Middle frontal gyrus (tissue), 1 donor: ENCODE measurements at regions not wholly inside any gene's neighbourhood (a gene's known extent, or its start where the extent isn't known, plus 50 kb on each side); places are given as distances from the start of the nearest gene placed in this dataset.
"Not testable (repeated sequence)": the region's sequence is repeated elsewhere in the genome, so short reads cannot be mapped to it uniquely, and the experiment has no call there.

Source experiments
- DNase-seq: peaks from one replicate; pipeline ENCODE4 v3.0.0-alpha.2; 2015; ENCODE audit warnings: low spot score; ENCODE audit errors: extremely low spot score

DNA sequence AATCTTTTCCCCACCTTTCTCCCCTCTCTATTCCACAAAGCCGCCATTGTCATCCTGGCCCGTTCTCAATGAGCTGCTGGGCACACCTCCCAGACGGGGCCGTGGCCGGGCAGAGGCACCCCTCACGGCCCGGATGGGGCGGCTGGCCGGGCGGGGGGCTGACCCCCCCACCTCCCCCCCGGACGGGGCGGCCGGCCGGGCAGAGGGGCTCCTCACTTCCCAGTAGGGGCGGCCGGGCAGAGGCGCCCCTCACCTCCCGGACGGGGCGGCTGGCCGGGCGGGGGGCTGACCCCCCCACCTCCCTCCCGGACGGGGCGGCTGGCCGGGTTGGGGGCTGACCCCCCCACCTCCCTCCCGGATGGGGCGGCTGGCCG lies 85.6 kb downstream of the OR2B2 start:
- DNase-seq: not testable (repeated sequence)

DNA sequence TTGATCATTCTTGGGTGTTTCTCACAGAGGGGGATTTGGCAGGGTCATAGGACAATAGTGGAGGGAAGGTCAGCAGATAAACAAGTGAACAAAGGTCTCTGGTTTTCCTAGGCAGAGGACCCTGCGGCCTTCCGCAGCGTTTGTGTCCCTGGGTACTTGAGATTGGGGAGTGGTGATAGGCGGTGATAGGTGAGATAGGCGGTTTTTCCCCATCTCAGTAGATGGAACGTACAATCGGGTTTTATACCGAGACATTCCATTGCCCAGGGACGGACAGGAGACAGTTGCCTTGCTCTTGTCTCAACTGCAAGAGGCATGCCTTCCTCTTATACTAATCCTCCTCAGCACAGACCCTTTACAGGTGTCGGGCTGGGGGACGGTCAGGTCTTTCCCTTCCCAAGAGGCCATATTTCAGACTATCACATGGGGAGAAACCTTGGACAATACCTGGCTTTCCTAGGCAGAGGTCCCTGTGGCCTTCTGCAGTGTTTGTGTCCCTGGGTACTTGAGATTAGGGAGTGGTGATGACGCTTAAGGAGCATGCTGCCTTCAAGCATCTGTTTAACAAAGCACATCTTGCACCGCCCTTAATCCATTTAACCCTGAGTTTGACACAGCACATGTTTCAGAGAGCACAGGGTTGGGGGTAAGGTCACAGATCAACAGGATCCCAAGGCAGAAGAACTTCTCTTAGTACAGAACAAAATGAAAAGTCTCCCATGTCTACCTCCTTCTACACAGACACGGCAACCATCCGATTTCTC lies 86.2 kb downstream of the OR2B2 start:
- not testable (repeated sequence) for DNase-seq

DNA sequence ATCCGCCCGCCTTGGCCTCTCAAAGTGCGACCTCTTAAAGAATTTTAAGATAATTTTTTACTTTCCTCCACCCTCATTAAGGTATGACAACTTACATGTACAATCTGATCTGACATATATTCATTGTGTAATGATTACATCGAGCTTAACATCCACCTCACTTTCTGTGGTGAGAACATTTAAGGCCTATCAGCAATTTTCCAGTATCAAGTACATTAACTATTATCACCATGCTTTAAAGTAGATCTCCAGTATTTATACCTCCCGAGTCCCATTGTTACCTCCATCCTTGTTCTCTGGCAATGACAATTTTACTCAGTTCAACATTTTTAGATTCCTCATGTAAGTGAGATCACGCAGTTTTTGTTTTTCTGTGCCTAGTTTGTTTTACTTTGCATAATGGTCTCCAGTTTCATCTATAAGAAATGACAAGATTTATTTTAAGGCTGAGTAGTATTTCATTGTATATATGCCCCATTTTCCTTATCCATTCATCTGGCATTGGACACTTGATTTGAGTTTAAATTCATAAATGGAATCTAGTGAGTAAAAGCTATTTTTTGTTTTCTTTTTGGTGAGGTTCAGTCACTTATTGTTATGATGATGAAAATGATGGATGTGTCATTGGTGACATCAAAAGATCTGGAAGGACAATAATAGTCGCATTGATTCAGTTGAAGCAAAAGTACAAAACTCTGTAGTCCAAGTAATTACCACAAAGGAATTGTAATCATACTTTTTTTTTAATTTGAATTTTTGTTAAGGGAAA lies 87.0 kb downstream of the OR2B2 start:
- no peak for DNase-seq

DNA sequence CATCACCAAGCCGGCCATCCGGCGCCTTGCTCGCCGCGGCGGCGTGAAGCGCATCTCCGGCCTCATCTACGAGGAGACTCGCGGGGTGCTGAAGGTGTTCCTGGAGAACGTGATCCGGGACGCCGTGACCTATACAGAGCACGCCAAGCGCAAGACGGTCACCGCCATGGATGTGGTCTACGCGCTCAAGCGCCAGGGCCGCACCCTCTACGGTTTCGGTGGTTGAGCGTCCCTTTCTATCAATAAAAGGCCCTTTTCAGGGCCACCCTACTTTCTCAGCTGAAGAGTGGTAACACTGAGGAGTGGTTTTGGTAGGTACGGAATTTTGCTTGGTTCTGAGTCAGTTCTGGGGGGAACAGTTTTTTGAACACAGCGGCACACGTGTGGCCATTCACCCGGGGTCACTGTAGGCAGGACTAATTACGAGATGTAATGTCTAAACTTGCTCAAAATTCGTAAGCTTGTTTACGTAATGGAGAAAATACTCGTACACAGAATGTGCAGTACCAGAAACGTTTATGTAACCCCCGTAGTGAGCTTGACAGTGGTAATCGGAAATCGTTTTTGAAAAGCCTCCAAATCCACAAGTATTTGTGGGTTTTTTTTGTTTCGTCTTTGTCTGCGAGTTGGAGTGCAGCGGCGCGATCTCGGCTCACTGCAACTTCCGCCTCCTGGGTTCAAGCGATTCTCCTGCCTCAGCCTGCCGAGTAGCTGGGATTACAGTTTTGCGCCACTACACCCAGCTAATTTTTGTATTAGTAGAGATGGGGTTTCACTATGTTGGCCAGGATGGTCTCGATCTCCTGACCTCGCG lies 87.8 kb downstream of the OR2B2 start:
- not testable (repeated sequence) for DNase-seq

DNA sequence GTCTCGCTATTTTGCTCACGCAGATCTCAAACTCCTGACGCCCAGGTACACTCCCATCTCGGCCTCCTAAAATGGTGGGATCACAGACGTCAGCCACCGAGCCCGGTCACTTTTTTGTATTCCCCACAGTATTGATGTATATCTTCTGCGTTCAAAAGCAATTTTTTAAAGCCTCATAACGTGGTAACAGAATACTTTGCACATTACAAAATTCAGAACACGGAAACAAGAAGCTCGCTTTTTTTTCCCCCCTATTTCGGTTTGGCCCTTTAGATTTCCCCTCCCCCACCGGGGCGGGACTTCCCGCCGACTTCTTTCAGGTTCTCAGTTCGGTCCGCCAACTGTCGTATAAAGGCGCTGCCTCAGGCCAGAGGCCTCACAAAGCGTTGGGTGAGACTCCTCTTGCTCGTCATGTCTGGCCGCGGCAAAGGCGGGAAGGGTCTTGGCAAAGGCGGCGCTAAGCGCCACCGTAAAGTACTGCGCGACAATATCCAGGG lies 88.4 kb downstream of the OR2B2 start:
- not testable (repeated sequence) for DNase-seq

DNA sequence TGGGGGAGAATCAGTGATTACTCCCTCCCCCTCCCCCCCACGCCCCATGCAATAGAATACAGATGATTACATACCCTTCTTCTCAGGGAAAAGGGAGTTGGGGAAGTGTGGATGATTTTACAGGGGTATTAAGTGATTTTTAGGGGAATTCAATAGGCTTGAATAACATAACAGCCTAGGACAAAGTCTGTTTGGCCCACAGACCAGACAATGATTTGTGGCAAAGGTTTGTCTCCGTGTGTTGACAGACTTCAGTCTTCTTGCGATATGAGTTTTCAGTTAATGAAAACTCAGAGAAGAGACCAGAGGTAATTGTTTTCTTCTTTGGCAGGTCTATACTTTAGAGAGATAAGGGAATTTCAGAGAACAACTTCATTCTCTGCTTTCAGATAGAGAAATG lies 95.3 kb downstream of the OR2B2 start:
- DNase-seq: no peak

- peak; percentile 73 for DNase-seq
These were observed 97.4 kb downstream of the OR2B2 start for GRCh38 chr6:27814665-27815424.

DNA sequence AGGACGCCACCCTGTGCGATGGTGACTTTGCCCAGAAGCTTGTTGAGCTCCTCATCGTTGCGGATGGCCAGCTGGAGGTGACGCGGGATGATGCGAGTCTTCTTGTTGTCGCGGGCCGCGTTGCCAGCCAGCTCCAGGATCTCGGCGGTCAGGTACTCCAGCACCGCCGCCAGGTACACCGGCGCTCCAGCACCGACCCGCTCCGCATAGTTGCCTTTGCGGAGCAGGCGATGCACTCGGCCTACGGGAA lies 97.9 kb downstream of the OR2B2 start:
- DNase-seq: not testable (repeated sequence)

GRCh38 chr6:27812805-27813492 lies 99.2 kb downstream of the OR2B2 start:
- no peak for DNase-seq

GRCh38 chr6:27812078-27812804 lies 100.0 kb downstream of the OR2B2 start:
- no peak for DNase-seq

- no peak for DNase-seq
These were observed 100.8 kb downstream of the OR2B2 start for GRCh38 chr6:27811451-27811772.

DNA sequence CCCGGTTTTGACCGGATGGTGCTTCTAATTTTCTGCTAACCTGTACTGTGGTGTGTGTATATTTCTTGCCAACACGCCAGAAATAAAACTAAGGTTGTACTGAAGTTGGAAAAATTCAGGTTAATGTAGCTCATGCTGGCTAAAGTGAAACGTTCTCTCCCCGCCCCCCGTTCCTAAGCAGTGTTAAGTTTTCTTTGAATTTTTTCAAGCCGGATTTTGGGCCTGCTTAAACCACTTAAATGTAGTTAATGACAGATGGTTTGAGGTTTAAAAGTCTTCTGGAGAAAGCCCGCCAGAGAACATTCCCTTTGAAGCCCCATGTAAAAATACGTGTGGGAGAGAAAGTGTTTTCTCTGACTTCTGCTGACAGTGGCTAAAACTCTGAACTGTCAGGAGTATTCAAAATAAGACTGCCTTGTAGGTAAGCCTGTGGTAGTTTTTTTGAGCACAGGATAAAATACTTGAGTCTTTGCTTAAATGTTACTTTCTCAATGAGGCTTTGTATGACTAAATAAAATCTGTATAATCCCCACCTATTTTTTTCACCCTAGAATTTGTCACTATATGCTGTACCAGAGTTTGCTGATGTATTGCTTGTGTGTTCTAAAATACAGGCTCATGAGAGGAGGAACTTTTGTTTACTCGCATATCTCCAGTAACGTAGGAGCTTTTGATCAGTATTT lies 101.3 kb downstream of the OR2B2 start:
- no peak for DNase-seq

GRCh38 chr6:27809939-27810767 lies 102.0 kb downstream of the OR2B2 start:
- peak; percentile 60 for DNase-seq

DNA sequence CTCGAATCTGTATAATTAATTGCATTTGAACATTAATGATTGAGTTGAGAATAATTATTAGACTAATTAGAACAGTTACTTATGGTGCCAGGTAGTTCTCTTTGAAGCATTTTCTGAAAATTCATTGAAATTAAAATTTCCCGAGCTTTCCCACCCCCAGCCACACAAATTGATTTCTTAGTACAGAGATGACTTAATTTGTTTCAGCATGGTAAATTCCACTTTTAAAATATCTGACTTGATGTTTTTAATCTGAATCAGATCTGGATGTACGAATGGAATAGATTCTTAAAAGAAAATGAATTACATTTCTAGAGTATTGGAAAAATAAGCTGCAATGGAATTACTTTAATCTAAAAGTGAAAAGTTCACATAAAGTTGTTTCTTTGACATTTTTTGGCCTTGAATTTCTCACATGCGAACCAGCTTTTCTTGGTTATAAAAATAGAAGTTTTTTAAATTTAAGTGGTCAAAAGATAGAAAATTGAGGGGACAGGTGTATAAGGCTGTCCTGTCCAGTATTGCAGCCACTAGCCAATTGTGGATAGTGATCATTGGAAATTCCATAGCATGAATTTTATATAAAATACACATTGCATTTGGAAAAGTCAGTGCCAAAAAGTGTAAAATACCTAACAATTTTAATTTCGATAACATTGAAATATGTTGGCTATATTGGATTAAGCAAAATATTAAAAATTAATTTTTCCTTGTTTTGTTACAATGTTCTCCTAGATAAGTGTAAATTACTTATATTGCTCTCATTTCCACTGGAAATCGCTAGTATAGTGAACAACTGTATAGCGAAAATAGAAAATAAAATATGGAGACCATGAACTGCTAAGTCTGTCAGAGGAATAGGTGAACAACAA lies 102.9 kb downstream of the OR2B2 start:
- no peak for DNase-seq

DNA sequence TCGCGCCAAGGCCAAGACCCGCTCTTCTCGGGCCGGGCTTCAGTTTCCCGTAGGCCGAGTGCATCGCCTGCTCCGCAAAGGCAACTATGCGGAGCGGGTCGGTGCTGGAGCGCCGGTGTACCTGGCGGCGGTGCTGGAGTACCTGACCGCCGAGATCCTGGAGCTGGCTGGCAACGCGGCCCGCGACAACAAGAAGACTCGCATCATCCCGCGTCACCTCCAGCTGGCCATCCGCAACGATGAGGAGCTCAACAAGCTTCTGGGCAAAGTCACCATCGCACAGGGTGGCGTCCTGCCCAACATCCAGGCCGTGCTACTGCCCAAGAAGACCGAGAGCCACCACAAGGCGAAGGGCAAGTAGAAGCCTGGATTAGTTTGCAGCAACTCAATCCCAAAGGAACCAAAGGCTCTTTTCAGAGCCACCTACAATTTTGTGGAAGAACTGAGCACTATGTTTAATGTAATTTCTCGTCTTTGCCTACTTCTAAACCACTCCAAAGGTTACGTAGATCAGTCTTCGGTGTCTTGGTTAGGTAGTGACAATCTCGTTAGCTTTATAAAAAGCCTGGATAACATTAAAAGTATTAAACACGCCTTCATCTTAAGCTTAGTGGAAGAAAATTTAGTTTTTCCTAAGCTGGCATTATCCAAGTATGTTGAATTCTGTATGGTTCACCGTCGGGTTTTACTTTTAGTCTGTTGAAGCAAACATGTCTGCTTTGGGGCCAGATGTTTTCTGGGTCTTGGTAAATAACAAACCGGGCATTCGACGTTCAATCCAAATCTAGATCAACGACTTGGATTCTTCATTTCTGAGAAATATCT lies 103.7 kb downstream of the OR2B2 start:
- DNase-seq: not testable (repeated sequence)

- DNase-seq: peak; percentile 17
These were observed 104.6 kb downstream of the OR2B2 start for GRCh38 chr6:27807441-27808241.
